ENCODE measurements at regions not wholly inside any gene's neighbourhood (a gene's known extent, or its start where the extent isn't known, plus 50 kb on each side); places are given as distances from the start of the nearest gene placed in this dataset.

- no peaks in the 10 kb centered on the region for H3K9me3 ChIP-seq (ENCODE audit: insufficient read depth, low read length, severe bottlenecking)
These were observed 119.1 kb upstream of the C1orf174 start for GRCh38 chr1:4019147-4019521.

GRCh38 chr1:4019606-4020331, 119.7 kb upstream of the C1orf174 start:
- Histone ChIP-seq H3K9me3 (ENCODE audit: insufficient read depth, low read length, severe bottlenecking) (no peaks in the 10 kb centered on the region), H3K27ac (ENCODE audit: low read length) (no peak overlapping the region), H3K4me1 (ENCODE audit: insufficient read depth, low read length) (no peaks in the 10 kb centered on the region), H3K4me3 (ENCODE audit: low read depth in 1 of 2, low read length in 2 of 2) (no peak overlapping the region), H3K9ac (ENCODE audit: low read depth, low read length) (no peak overlapping the region), H3K79me2 (ENCODE audit: insufficient read depth, low read length) (no peaks in the 10 kb centered on the region), H3K36me3 (ENCODE audit: insufficient read depth, low read length) (no peaks in the 10 kb centered on the region), H4K20me1 (ENCODE audit: insufficient read depth, low read length) (0 out of 2 replicates have a peak, but pooled peaks cover 3% of the 10 kb centered on the region), H2AFZ (ENCODE audit: low read depth, low read length) (no peak overlapping the region), H3K27me3 (ENCODE audit: insufficient read depth, low read length, poor library complexity) (no peaks in the 10 kb centered on the region), H3K4me2 (ENCODE audit: insufficient read depth, low read length) (no peak overlapping the region)
- TF ChIP-seq EZH2 (IDR thresholded peaks at IDR 0.05; ENCODE audit: borderline replicate concordance, low read depth, low read length, severe bottlenecking) (no peak), CTCF (IDR thresholded peaks at IDR 0.05; ENCODE audit: borderline replicate concordance, extremely low read depth, low read length, poor library complexity, severe bottlenecking) (no peak)
- DNase-seq (no peak), ATAC-seq (ENCODE audit: insufficient read depth, low read depth) (no peak)

More at GRCh38 chr1:4019147-4019521, 119.1 kb upstream of the C1orf174 start:
- no peaks in the 10 kb centered on the region for H3K4me1 ChIP-seq (ENCODE audit: insufficient read depth, low read length)
- no peaks in the 10 kb centered on the region for H3K36me3 ChIP-seq (ENCODE audit: insufficient read depth, low read length)
- H3K27me3 ChIP-seq (ENCODE audit: insufficient read depth, low read length, poor library complexity): no peaks in the 10 kb centered on the region
- no peak overlapping the region for H3K4me3 ChIP-seq (ENCODE audit: low read depth in 1 of 2, low read length in 2 of 2)
- H4K20me1 ChIP-seq (ENCODE audit: insufficient read depth, low read length): 0 out of 2 replicates have a peak, but pooled peaks cover 3% of the 10 kb centered on the region
- TF ChIP-seq CTCF (IDR thresholded peaks at IDR 0.05; ENCODE audit: borderline replicate concordance, extremely low read depth, low read length, poor library complexity, severe bottlenecking) (no peak), EZH2 (IDR thresholded peaks at IDR 0.05; ENCODE audit: borderline replicate concordance, low read depth, low read length, severe bottlenecking) (no peak)
- no peak for ATAC-seq (ENCODE audit: insufficient read depth, low read depth)
- no peaks in the 10 kb centered on the region for H3K79me2 ChIP-seq (ENCODE audit: insufficient read depth, low read length)
- no peak overlapping the region for H3K27ac ChIP-seq (ENCODE audit: low read length)
- no peak for DNase-seq
- H2AFZ ChIP-seq (ENCODE audit: low read depth, low read length): no peak overlapping the region
- H3K9ac ChIP-seq (ENCODE audit: low read depth, low read length): no peak overlapping the region
- H3K4me2 ChIP-seq (ENCODE audit: insufficient read depth, low read length): no peak overlapping the region

GRCh38 chr1:4020449-4020848, 120.4 kb upstream of the C1orf174 start:
- Histone ChIP-seq H2AFZ (ENCODE audit: low read depth, low read length) (no peak overlapping the region), H3K4me2 (ENCODE audit: insufficient read depth, low read length) (no peak overlapping the region), H3K4me1 (ENCODE audit: insufficient read depth, low read length) (no peaks in the 10 kb centered on the region), H3K79me2 (ENCODE audit: insufficient read depth, low read length) (no peaks in the 10 kb centered on the region), H4K20me1 (ENCODE audit: insufficient read depth, low read length) (0 out of 2 replicates have a peak, but pooled peaks cover 3% of the 10 kb centered on the region), H3K36me3 (ENCODE audit: insufficient read depth, low read length) (no peaks in the 10 kb centered on the region), H3K27me3 (ENCODE audit: insufficient read depth, low read length, poor library complexity) (no peaks in the 10 kb centered on the region), H3K4me3 (ENCODE audit: low read depth in 1 of 2, low read length in 2 of 2) (no peak overlapping the region), H3K9ac (ENCODE audit: low read depth, low read length) (no peak overlapping the region), H3K27ac (ENCODE audit: low read length) (no peak overlapping the region), H3K9me3 (ENCODE audit: insufficient read depth, low read length, severe bottlenecking) (no peaks in the 10 kb centered on the region)
- DNase-seq (no peak), ATAC-seq (ENCODE audit: insufficient read depth, low read depth) (no peak)
- TF ChIP-seq CTCF (IDR thresholded peaks at IDR 0.05; ENCODE audit: borderline replicate concordance, extremely low read depth, low read length, poor library complexity, severe bottlenecking) (no peak), EZH2 (IDR thresholded peaks at IDR 0.05; ENCODE audit: borderline replicate concordance, low read depth, low read length, severe bottlenecking) (no peak)

All from DND-41 (cell line).